Heart left ventricle (tissue), 16 donors: ENCODE measurements at regions not wholly inside any gene's neighbourhood (a gene's known extent, or its start where the extent isn't known, plus 50 kb on each side); places are given as distances from the start of the nearest gene placed in this dataset.
"Not testable (repeated sequence)": the region's sequence is repeated elsewhere in the genome, so short reads cannot be mapped to it uniquely, and the experiment has no call there.

Source experiments
- ATAC-seq, 4 donors: fragments of 200-7000 bp; cut with Tn5 transposase; one replicate each; pipeline ENCODE4 v1.9.1; 2020 to 2022; ENCODE audit warnings: moderate library complexity in 4 of 4, mild to moderate bottlenecking in 3 of 4, moderate number of reproducible peaks in 1 of 4
- DNase-seq, 5 donors: peaks; one replicate each; pipeline ENCODE4 v3.0.0-alpha.2; 2020
- H3K27ac ChIP-seq, 12 donors: fragments of 200-600 bp; sonication (generic) in 4 of 12; one replicate each; pipeline versions ENCODE4 v1.5.0 to v1.8.0; 2016 to 2022; ENCODE audit warnings: mild to moderate bottlenecking in 2 of 12
- H3K27me3 ChIP-seq, 9 donors: fragments of 200-600 bp; sonication (generic) in 2 of 9; one replicate each; pipeline versions ENCODE4 v1.5.1 to v1.8.0; 2016 to 2022; ENCODE audit warnings: mild to moderate bottlenecking in 3 of 9
- H3K36me3 ChIP-seq, 9 donors: fragments of 200-600 bp; sonication (generic) in 2 of 9; one replicate each; pipeline versions ENCODE4 v1.5.0 to v1.8.0; 2018 to 2022; ENCODE audit warnings: mild to moderate bottlenecking in 2 of 9
- H3K4me1 ChIP-seq, 12 donors: fragments of 200-600 bp; sonication (generic) in 4 of 12; one replicate each; pipeline versions ENCODE4 v1.5.0 to v1.8.0; 2016 to 2022; ENCODE audit warnings: mild to moderate bottlenecking in 3 of 12
- H3K4me3 ChIP-seq, 12 donors: fragments of 200-600 bp; sonication (generic) in 4 of 12; one replicate each; pipeline versions ENCODE4 v1.5.0 to v1.8.0; 2017 to 2022; ENCODE audit warnings: mild to moderate bottlenecking in 9 of 12, moderate library complexity in 4 of 12
- H3K9me3 ChIP-seq, 12 donors: fragments of 200-600 bp; sonication (generic) in 4 of 12; one replicate each; pipeline versions ENCODE4 v1.5.0 to v1.8.0; 2016 to 2022; ENCODE audit warnings: mild to moderate bottlenecking in 1 of 12
- POLR2A ChIP-seq, 2 donors: fragments of 450-650 bp; IDR thresholded peaks; one replicate each; pipeline ENCODE4 v1.6.1; 2017; ENCODE audit warnings: antibody characterized with exemption in 2 of 2, mild to moderate bottlenecking in 2 of 2, moderate library complexity in 2 of 2
- WGBS, 4 donors: extraction: QIAGEN DNeasy Blood & Tissue Kit in 2 of 4; methylation state at CpG; one replicate each; pipeline versions ENCODE4 v1.1.5 to v1.1.7; 2013 to 2018; 5-methylcytosine and 5-hydroxymethylcytosine counted together
- intact Hi-C, 10 donors: fragments of 100-400 bp; cut with DNase I; formaldehyde crosslinking; loops; one replicate each; pipeline versions ENCODE4 v1.11.1 to v1.14.2; 2022
- TF ChIP-seq, protein P1 (sequence below), 12 donors: fragments of 200-600 bp; sonication (generic) in 4 of 12; IDR thresholded peaks; one replicate each; pipeline versions ENCODE4 v1.5.0 to v1.8.0; 2018 to 2022; ENCODE audit warnings: antibody characterized with exemption in 12 of 12, mild to moderate bottlenecking in 5 of 12
- donor health status: ischemic (EF 13 %, LVEDD 7.1; RV severe dilation, severe dysfunction).
- donor health status: healthy with polysubstance abuse.
- donor health status: DM: no; HTN: yes; CAD: no.
- donor health status: DM: no; HTN: no; CAD: no.
- donor health status: ischemic (EF 25% LVEDD 6.9; RV normal size, moderate dysfunction).
- donor health status: ischemic (EF 25% LVEDD 5.7; RV mildly dilated, moderate dysfunction).
- donor health status: healthy.
- donor health status: DM: yes; HTN: yes; CAD: no.
- donor health status: ischemic (EF 35%, LVEDD 5.7; RV mildly dilated, moderate dysfunction).
- donor health status: nonischemic (EF 11% LVEDD 7.7; RV severe dilation, severe dysfunction).
- donor health status: DM: yes; HTN: yes; CAD: no.
- donor health status: PGD.
- donor health status: ischemic (EF 29% LVEDD 5.4; RV normal size, mild dysfunction).
- donor health status: nonischemic (EF 23%, LVEDD 6.1; RV moderate dilation, normal function).

DNA sequence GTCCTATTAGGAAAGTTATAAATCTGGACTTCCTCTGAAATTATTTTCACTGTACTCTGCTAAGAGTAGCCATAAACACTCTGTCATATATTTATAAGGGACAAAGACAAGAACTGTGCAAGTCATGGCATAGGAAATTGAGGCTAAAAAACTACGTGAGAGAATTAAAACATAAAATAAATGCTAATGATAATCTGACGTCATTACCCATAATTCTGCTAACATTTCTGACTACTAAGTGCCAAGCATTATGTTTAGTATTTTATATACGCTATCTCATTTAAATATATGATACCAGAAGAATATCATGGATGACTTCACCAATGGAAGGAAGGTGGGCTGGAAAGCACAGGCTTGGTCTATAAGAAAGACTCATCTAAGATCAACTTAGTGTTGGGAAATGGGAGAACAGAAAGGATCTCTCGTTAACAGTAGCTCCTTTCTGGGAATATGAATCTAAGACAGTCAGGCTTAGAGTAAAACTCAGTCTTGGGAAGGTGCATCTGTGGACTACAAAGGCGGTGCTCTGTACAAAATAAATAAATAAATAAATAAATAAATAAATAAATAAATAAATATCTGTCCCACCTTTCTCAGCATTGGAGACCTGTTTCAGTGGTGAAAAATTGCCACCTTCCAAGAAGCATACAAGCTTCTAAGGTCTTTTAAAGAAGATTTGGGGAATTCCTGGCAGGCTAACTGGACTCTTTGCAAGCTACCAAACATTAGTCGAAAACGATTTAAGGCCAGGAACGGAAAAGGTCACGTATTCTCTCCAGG lies 267.4 kb downstream of the CGGBP1 start:
- Histone ChIP-seq H3K4me3 (peak overlapping the region in 8 of 12 donors; percentile 43 to 60 (median 50)), H3K36me3 (no peaks in the 10 kb centered on the region), H3K4me1 (peaks cover 0 to 26% (median 0%) of the 10 kb centered on the region in 12 donors), H3K9me3 (no peaks in the 10 kb centered on the region), H3K27ac (no peak overlapping the region), H3K27me3 (peaks cover 7 to 49% (median 28%) of the 10 kb centered on the region in 9 donors)
- DNase-seq (no peak), ATAC-seq (no peak)
- intact Hi-C loops: loop anchor here in 1 of 10 donors (10.0 kb wide), 1 partner anchor 63 kb away; no protein-coding TSS in a partner anchor
- TF ChIP-seq, protein P1, sequence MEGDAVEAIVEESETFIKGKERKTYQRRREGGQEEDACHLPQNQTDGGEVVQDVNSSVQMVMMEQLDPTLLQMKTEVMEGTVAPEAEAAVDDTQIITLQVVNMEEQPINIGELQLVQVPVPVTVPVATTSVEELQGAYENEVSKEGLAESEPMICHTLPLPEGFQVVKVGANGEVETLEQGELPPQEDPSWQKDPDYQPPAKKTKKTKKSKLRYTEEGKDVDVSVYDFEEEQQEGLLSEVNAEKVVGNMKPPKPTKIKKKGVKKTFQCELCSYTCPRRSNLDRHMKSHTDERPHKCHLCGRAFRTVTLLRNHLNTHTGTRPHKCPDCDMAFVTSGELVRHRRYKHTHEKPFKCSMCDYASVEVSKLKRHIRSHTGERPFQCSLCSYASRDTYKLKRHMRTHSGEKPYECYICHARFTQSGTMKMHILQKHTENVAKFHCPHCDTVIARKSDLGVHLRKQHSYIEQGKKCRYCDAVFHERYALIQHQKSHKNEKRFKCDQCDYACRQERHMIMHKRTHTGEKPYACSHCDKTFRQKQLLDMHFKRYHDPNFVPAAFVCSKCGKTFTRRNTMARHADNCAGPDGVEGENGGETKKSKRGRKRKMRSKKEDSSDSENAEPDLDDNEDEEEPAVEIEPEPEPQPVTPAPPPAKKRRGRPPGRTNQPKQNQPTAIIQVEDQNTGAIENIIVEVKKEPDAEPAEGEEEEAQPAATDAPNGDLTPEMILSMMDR (IDR thresholded peaks at IDR 0.05): no peak
- TF ChIP-seq POLR2A (IDR thresholded peaks at IDR 0.05): no peak
- 81 to 86% (median 81%) methylated on average over 9 of the region's 9 CpGs for WGBS, 4 donors

DNA sequence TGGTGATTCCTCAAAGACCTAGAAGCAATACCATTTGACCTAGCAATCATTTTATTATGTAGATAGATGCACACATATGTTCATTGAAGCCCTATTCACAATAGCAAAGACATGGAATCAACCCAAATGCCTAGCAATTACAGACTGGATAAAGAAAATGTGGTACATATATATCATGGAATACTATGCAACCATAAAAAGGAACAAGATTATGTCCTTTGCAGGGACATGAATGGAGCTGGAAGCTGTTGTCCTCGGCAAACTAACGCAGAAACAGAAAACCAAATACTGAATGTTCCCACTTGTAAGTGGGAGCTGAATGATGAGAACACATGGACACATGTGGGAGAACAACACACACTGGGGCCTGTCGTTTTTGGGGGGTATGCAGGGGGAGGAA lies 269.8 kb downstream of the CGGBP1 start:
- intact Hi-C loops: not testable (repeated sequence)
- 68 to 75% (median 73%) methylated on average over 3 of the region's 3 CpGs for WGBS, 4 donors
- peaks cover 7 to 40% (median 28%) of the 10 kb centered on the region in 9 donors for H3K27me3 ChIP-seq

DNA sequence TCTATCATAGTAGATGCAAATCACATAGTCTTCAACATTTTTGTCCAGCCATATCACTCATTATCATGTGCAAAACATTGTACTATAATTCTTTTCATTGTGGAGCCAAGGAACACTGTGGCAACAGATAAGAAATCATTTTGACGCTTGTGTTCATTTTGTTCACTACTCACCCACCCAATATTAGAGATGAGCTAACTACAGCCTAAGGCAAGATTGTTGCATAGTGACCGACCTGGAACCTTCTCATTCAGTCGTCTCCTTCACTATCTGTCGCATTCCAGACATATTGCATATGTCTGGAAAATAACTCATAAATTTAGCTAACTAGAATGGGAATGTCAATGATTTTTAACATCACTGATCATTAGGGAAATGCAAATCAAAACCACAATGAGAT lies 270.3 kb downstream of the CGGBP1 start:
- H3K36me3 ChIP-seq: no peaks in the 10 kb centered on the region
- ATAC-seq (no peak), DNase-seq (no peak)
- H3K27ac ChIP-seq: no peak overlapping the region
- peaks cover 0 to 16% (median 0%) of the 10 kb centered on the region in 12 donors for H3K4me1 ChIP-seq
- intact Hi-C loops: no loop called here
- no peaks in the 10 kb centered on the region for H3K9me3 ChIP-seq
- no peak overlapping the region for H3K4me3 ChIP-seq
- 59 to 78% (median 67%) methylated on average over 4 of the region's 4 CpGs for WGBS, 4 donors
- no peak for TF ChIP-seq POLR2A (IDR thresholded peaks at IDR 0.05)
- TF ChIP-seq, protein P1 (IDR thresholded peaks at IDR 0.05): no peak
- peaks cover 7 to 35% (median 27%) of the 10 kb centered on the region in 9 donors for H3K27me3 ChIP-seq

More for the DNA sequence above, 269.8 kb downstream of the CGGBP1 start:
- ATAC-seq, H3K4me3 ChIP-seq, H3K9me3 ChIP-seq, DNase-seq, H3K36me3 ChIP-seq, H3K27ac ChIP-seq: not testable (repeated sequence)
- H3K4me1 ChIP-seq: peaks cover 0 to 18% (median 0%) of the 10 kb centered on the region in 12 donors

DNA sequence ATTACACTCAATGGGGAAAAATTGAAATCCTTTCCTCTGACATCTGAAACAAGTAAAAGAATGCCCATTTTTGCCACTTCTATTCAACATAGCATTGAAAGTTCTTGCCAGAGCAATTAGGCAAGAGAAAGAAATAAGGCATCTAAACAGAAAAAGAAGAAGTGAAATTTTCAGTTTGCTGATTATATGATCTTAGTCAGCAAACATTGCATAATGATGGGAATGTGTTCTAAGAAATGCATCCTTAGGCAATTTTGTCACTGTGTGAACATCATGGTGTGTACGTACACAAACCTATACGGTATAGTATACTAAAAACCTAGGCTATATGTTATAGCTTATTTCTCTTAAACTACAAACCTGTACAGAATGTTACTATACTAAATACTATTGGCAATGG lies 278.0 kb downstream of the CGGBP1 start:
- intact Hi-C loops: no loop called here
- no peak overlapping the region for H3K4me3 ChIP-seq
- peak overlapping the region in 1 of 12 donors; percentile 43 for H3K27ac ChIP-seq
- WGBS, 4 donors: 85 to 95% (median 88%) methylated on average over 2 of the region's 2 CpGs
- H3K4me1 ChIP-seq: peaks cover 0 to 3% (median 0%) of the 10 kb centered on the region in 12 donors
- ATAC-seq (no peak), DNase-seq (no peak)
- no peaks in the 10 kb centered on the region for H3K36me3 ChIP-seq
- H3K27me3 ChIP-seq: peaks cover 0 to 6% (median 0%) of the 10 kb centered on the region in 9 donors
- peaks cover 0 to 12% (median 2%) of the 10 kb centered on the region in 12 donors for H3K9me3 ChIP-seq
- TF ChIP-seq, protein P1 (IDR thresholded peaks at IDR 0.05): no peak
- TF ChIP-seq POLR2A (IDR thresholded peaks at IDR 0.05): no peak
